KG1 (cell line): ENCODE measurements at regions not wholly inside any gene's neighbourhood (a gene's known extent, or its start where the extent isn't known, plus 50 kb on each side); places are given as distances from the start of the nearest gene placed in this dataset.
"Not testable (repeated sequence)": the region's sequence is repeated elsewhere in the genome, so short reads cannot be mapped to it uniquely, and the experiment has no call there.

Source experiments
- DNase-seq: peaks from one replicate; lab custom pipeline; 2025; lab: John Stamatoyannopoulos, UW

GRCh38 chr6:11486959-11487358 lies 50.6 kb upstream of the TMEM170B start:
- DNase-seq: no peak

GRCh38 chr6:11486486-11486885 lies 51.1 kb upstream of the TMEM170B start:
- no peak for DNase-seq

DNA sequence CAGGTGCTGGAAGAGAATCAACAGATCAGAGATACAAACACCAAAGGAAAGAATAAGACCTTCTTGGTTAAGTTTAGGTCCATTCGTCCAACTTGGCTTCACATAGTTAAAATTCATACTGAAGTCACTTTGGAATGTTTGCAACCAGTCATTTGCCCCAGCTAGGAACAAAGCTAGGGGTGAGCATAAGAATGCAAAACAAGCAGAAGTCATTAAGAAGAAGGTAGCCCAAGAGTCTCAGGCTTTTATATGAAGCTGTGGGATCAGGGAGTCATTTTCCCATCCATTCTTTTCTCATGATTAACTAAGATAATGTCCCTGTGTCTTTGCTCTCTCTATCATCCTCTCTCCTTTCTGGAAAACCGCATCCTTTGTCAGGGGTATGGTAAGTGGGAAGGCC lies 51.5 kb upstream of the TMEM170B start:
- DNase-seq: no peak

- no peak for DNase-seq
Measured at GRCh38 chr6:11485271-11485670, 52.3 kb upstream of the TMEM170B start.

GRCh38 chr6:11484441-11484840 lies 53.1 kb upstream of the TMEM170B start:
- DNase-seq: no peak

DNA sequence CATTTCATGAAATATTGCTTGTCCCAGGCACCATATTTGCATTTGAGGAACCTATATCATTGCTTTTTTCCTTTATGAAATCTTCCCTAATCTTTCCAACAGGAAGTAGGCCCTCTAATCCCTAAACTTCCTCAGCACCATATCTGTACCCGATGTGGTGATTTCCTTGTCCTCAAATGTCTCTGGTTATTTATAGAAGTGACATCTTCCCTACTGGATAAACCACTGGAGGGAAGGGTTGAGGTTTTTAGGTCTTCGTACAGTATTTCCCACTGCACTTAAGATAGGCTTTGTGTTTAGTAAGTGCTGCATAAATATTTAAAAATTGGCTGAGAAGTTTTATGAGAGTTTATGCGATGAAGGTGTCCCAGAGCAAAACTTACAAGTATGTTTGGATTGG lies 54.9 kb upstream of the TMEM170B start:
- DNase-seq: no peak

GRCh38 chr6:11480541-11480940 lies 57.0 kb upstream of the TMEM170B start:
- DNase-seq: no peak

DNA sequence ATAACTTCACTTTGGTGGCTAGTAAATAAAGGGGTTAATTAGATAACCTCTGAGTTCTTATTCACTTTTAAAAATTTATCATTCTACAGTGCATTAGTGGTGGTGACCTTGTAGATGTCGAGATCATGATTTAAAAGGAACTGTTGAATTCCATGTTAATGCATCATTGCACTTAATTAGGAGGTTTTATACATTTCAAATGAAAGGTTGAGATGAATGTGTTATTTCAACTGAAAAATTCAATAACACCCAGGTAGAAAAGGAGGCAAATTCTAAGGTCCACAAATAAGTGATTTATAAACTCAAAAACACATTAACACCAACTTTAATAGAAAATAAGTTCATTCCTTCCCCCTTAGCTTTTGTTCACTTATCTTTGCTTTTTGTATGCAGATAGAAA lies 58.3 kb upstream of the TMEM170B start:
- DNase-seq: no peak

DNA sequence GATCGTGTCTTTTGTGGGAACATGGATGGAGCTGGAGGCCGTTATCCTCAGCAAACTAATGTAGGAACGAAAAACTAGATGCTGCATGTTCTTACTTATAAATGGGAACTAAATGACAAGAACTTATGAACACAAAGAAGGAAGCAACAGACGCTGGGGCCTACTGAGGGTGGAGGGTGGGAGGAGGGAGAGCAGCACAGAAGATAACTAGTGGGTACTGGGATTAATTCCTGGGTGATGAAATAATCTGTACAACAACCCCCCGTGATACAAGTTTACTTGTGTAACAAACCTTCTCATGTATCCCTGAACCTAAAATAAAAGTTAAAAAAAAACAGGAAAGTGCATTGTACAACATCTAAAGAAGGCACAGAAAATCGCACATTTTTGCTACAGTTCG lies 59.0 kb upstream of the TMEM170B start:
- DNase-seq: no peak

GRCh38 chr6:11475016-11475415 lies 62.5 kb upstream of the TMEM170B start:
- DNase-seq: no peak

DNA sequence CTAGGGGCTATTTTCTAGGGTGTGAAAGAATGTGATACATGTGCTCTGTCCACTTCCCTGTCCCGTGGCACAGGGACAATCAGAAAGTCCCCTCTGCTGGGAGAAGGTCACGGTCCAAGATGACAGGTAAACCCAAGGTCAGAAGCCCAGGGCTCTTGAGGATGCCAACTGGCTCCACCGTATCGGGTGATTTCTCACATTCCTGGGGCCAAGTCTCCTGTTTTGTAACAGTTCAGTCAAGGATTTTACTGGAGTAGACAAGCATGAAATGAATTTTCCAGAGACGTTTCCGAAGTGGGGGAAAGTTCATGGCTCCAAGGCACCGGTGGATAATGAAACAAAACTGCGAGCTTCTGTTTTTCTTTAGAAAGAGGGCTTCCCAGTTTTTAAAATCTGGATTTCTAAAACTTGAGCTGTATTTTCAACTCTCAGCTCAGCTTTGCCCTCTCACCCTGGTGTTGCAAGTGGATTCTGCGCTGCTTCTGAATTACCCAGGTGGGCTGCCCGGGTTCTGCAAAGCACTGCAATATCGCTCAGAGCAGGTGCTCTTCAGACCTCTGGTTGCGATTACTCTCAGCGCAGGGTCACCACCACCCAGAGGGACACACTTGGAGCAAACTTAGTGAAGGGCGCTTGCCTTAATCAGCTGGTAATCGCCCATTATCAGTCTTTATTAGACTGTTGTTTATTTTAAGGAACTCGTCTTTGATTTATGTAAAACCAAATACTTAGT lies 64.4 kb upstream of the TMEM170B start:
- DNase-seq: no peak

- DNase-seq: no peak
Measured at GRCh38 chr6:11471261-11471660, 66.3 kb upstream of the TMEM170B start.

DNA sequence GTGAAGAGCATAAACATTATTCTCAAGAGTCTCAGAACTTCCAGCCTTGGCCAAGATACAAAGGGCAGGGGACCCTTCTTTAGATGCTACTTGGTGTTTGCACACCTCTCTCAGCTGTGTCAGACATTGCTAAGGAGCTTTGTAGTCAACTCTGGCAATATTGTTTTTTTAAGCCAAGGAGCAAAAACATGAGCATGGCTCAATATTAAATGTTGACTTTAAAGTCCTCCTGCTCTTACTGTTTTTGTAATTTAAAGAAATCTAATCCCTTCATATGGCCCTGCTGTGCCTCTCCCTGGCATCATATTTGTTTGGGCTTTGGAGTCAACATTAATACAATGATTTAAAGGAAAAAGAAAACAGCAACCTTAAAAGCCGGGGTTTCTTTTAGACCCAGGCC lies 67.9 kb upstream of the TMEM170B start:
- DNase-seq: no peak

- DNase-seq: not testable (repeated sequence)
Measured at GRCh38 chr6:11468271-11468670, 69.3 kb upstream of the TMEM170B start.

DNA sequence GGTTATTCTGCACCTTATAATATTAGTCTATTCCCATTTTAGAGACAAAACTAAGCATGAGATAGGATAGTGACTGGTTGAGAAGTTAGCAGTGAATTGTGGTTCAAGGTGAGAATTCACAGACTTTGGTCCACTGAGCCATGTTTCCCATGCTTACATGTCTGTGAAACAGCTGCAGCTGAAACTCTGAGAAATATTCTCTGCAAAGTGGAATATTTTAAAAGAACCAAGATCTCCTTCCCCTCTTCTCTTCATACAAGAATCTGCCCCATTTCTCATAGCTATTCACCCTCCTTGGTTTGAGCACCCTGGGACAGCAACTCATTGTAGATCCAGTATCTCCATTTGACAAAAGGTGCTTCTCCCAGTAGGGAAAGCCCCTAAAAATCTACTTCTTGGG lies 70.2 kb upstream of the TMEM170B start:
- no peak for DNase-seq

DNA sequence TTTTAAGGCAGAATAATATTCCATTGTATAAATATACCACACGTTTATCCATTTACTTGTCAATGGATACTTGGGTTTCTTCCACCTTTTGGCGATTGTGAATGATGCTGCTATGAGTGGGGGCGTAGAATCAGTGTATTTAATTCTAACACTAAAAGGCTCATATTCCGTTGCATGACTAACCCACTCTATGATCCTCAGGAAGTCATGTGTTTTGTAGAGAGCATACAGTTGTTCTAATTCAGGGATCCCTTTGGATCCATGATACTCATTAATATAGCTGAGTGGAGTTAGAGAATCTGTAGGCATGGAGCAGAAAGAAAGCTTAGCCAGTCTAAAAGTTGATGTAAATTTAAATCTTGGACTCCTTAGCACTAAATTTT lies 74.2 kb upstream of the TMEM170B start:
- DNase-seq: no peak

- DNase-seq: no peak
Measured at GRCh38 chr6:11462742-11463397, 74.7 kb upstream of the TMEM170B start.

- no peak for DNase-seq
Measured at GRCh38 chr6:11460837-11461661, 76.5 kb upstream of the TMEM170B start.

GRCh38 chr6:11460001-11460668 lies 77.4 kb upstream of the TMEM170B start:
- no peak for DNase-seq

DNA sequence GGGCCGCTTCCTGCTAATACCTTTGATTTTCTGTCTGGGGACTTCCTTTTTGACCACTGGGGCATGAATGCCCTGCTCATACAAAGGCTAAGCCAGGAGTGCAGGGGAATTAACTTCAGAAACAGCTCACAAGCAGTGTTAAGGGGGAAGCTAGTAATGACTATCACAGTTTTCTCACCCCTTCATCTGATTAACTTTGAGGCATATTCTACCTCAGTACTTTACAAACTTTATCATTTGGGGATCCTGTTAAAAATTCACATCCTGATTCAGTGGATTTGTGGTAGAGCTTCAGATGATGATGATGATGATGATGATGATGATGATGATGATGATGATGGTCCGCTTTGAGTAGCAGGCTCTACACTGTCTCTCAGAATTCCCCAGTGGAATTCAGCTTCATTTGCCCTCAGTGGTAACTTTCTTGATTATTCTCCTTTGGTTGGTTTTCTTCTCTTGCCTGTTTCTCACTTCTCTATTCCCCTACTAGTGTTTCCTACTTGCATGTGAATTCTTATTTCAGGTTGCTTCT lies 78.4 kb upstream of the TMEM170B start:
- no peak for DNase-seq

DNA sequence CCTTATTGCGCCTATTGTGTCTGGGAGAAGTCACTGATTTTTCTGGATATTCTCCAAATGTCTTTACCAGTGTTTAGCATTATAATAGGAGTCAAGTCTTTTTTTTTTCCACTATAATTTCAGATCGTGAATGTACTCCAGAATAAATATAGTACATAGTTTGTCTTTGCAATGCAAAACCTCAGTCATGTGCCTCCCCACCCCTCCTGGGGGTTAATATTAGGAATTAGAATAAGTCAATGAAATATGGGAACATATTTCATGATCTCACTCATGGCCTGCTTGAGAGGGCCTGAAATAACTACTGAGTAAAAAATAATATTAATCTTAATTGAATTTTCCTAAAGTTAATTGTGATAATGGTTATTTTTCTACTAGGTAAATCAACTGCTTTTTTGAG lies 79.0 kb upstream of the TMEM170B start:
- DNase-seq: no peak

DNA sequence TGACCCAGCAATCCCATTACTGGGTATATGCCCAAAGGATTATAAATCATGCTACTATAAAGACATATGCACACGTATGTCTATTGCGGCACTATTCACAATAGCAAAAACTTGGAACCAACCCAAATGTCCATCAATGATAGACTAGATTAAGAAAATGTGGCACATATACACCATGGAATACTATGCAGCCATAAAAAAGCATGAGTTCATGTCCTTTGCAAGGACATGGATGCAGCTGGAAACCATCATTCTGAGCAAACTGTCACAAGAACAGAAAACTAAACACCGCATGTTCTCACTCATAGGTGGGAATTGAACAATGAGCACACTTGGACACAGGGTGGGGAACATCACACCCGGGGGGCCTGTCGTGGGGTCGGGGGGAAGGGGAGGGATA lies 80.1 kb upstream of the TMEM170B start:
- DNase-seq: not testable (repeated sequence)
